ENCODE measurements at regions not wholly inside any gene's neighbourhood (a gene's known extent, or its start where the extent isn't known, plus 50 kb on each side); places are given as distances from the start of the nearest gene placed in this dataset.

DNA sequence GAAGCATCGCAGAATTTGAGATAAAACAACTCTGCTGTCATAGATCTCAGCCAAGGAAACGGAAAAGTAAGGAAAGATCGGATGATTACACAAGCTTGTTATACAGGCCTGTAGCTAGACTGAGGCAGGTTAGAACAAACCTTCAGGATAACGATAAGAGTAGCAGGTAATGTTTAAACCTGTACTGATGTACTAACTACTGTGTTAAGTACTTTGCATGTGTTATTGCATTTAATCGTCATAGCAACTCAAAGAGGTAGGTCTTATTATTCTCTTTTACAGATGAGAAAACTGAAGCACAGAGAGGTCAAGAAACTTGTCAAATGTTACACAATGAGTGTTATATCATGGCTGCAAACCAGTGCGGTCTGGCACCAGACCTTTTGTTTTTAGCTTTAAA lies 352.5 kb downstream of the GPAM start:
- Histone ChIP-seq H3K79me2 (ENCODE audit: control insufficient read depth, insufficient read depth, low read length) (no peaks in the 10 kb centered on the region), H3K36me3 (ENCODE audit: control insufficient read depth in 2 of 2, extremely low read depth in 1 of 2, insufficient read depth in 2 of 2, low read length in 2 of 2) (no peaks in the 10 kb centered on the region), H3K4me2 (ENCODE audit: insufficient read depth, low read length) (no peak overlapping the region), H3K27ac (ENCODE audit: insufficient read depth, low read depth, low read length) (no peak overlapping the region), H3K27me3 (ENCODE audit: control insufficient read depth in 2 of 2, insufficient read depth in 2 of 2, low read length in 2 of 2) (no peaks in the 10 kb centered on the region), H2AFZ (ENCODE audit: low read depth, low read length) (no peak overlapping the region), H3K4me3 (replicated peaks in 1 of 3; ENCODE audit: insufficient read depth in 1 of 3, low read depth in 1 of 3, low read length in 3 of 3) (no peak overlapping the region), H4K20me1 (replicated peaks; ENCODE audit: control insufficient read depth, extremely low read depth, insufficient read depth, low read length) (no peaks in the 10 kb centered on the region), H3K9me1 (replicated peaks; ENCODE audit: control insufficient read depth, extremely low read depth, insufficient read depth, low read length) (no peaks in the 10 kb centered on the region), H3K9ac (replicated peaks; ENCODE audit: extremely low read depth, insufficient read depth, low read length) (no peak overlapping the region), H3K4me1 (ENCODE audit: control insufficient read depth, extremely low read depth, insufficient read depth, low read length) (no peaks in the 10 kb centered on the region), H3K9me3 (replicated peaks; ENCODE audit: control insufficient read depth, insufficient read depth, low read length) (no peaks in the 10 kb centered on the region)
- ChIA-PET CTCF (no interaction called here), POLR2A (no interaction called here)
- TF ChIP-seq JUN (IDR thresholded peaks at IDR 0.05; ENCODE audit: borderline replicate concordance, insufficient read depth, insufficient read length, low read depth) (no peak), POLR2AphosphoS5 (IDR thresholded peaks at IDR 0.05; ENCODE audit: insufficient read depth, low read depth, low read length) (no peak), GATA2 (IDR thresholded peaks at IDR 0.05; ENCODE audit: insufficient read depth, insufficient read length, low read depth, low read length) (no peak), POLR2A (IDR thresholded peaks at IDR 0.05; ENCODE audit: low read depth, low read length) (no peak), MYC (IDR thresholded peaks at IDR 0.05; ENCODE audit: low read depth, low read length) (no peak), FOS (IDR thresholded peaks at IDR 0.05; ENCODE audit: borderline replicate concordance, insufficient read depth, low read length) (no peak), EZH2 (IDR thresholded peaks at IDR 0.05; ENCODE audit: borderline replicate concordance, low read depth, low read length, severe bottlenecking) (no peak)
- TF ChIP-seq, protein P1, sequence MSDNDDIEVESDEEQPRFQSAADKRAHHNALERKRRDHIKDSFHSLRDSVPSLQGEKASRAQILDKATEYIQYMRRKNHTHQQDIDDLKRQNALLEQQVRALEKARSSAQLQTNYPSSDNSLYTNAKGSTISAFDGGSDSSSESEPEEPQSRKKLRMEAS (IDR thresholded peaks at IDR 0.05; ENCODE audit: insufficient read depth, insufficient read length) = no peak
- TF ChIP-seq, protein P2, sequence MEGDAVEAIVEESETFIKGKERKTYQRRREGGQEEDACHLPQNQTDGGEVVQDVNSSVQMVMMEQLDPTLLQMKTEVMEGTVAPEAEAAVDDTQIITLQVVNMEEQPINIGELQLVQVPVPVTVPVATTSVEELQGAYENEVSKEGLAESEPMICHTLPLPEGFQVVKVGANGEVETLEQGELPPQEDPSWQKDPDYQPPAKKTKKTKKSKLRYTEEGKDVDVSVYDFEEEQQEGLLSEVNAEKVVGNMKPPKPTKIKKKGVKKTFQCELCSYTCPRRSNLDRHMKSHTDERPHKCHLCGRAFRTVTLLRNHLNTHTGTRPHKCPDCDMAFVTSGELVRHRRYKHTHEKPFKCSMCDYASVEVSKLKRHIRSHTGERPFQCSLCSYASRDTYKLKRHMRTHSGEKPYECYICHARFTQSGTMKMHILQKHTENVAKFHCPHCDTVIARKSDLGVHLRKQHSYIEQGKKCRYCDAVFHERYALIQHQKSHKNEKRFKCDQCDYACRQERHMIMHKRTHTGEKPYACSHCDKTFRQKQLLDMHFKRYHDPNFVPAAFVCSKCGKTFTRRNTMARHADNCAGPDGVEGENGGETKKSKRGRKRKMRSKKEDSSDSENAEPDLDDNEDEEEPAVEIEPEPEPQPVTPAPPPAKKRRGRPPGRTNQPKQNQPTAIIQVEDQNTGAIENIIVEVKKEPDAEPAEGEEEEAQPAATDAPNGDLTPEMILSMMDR (IDR thresholded peaks at IDR 0.05; ENCODE audit: extremely low read depth in 1 of 2, insufficient read depth in 1 of 2, low read depth in 1 of 2, low read length in 2 of 2) = no peak
- dilution Hi-C loops (cut with MboI; ENCODE audit: extremely low pct_ligation_motif_present, low sequenced_read_pairs) (no loop called here), intact Hi-C loops (cut with micrococcal nuclease) (no loop called here)
- FAIRE-seq = no peak
- no peak for DNase-seq (ENCODE audit: low read depth, low spot score)
- BruUV-seq (replicated peaks) = no TSS peak

All from endothelial cell of umbilical vein (primary cell).